ENCODE measurements at regions not wholly inside any gene's neighbourhood (a gene's known extent, or its start where the extent isn't known, plus 50 kb on each side); places are given as distances from the start of the nearest gene placed in this dataset.

DNA sequence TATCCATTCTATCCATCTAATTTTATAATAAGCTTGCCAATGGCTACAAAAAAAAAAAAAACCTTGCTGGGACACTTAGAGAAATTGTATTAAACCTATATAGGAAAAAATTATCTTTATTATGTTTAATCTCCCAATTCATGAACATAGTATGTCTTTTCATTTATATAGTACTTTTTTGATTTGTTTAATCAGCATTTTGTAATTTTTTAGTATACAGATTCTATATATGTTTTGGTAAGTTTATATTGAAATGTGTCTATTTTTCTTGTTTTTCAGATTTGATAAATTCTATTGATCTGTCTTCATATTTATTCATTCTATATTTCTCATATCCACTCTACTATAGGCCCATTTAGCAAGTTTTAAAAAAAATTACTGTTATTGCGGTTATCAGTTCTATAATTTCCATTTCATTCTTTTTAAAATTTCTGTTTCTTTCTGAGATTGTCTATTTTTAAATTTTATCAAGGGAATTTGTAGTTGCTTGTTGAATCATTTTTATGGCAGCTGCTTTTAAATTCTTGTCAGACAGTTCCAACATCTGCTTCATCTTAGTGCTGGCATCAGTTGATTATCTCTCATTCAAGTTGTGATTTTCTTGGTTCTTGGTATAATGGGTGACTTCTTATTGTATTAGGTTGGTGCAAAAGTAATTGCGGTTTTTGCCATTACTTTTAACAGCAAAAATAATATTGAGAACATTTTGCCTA, 170.1 kb upstream of the S1PR3 start:
- DNase-seq (ENCODE audit: low read depth, low spot score) (no peak), ATAC-seq (no peak)
- H3K9me3 ChIP-seq (ENCODE audit: control insufficient read depth, insufficient read depth, low read depth, low read length) = no peaks in the 10 kb centered on the region
- ChIA-PET POLR2A (no interaction called here), CTCF (no interaction called here)
- TF ChIP-seq, protein P1, sequence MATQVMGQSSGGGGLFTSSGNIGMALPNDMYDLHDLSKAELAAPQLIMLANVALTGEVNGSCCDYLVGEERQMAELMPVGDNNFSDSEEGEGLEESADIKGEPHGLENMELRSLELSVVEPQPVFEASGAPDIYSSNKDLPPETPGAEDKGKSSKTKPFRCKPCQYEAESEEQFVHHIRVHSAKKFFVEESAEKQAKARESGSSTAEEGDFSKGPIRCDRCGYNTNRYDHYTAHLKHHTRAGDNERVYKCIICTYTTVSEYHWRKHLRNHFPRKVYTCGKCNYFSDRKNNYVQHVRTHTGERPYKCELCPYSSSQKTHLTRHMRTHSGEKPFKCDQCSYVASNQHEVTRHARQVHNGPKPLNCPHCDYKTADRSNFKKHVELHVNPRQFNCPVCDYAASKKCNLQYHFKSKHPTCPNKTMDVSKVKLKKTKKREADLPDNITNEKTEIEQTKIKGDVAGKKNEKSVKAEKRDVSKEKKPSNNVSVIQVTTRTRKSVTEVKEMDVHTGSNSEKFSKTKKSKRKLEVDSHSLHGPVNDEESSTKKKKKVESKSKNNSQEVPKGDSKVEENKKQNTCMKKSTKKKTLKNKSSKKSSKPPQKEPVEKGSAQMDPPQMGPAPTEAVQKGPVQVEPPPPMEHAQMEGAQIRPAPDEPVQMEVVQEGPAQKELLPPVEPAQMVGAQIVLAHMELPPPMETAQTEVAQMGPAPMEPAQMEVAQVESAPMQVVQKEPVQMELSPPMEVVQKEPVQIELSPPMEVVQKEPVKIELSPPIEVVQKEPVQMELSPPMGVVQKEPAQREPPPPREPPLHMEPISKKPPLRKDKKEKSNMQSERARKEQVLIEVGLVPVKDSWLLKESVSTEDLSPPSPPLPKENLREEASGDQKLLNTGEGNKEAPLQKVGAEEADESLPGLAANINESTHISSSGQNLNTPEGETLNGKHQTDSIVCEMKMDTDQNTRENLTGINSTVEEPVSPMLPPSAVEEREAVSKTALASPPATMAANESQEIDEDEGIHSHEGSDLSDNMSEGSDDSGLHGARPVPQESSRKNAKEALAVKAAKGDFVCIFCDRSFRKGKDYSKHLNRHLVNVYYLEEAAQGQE (IDR thresholded peaks at IDR 0.05; ENCODE audit: insufficient read depth in 1 of 2, low read depth in 2 of 2, low read length in 1 of 2) = no peak
- TF ChIP-seq POLR2AphosphoS5 (IDR thresholded peaks at IDR 0.05; ENCODE audit: low read depth, low read length) = no peak
- TF ChIP-seq, protein P2, sequence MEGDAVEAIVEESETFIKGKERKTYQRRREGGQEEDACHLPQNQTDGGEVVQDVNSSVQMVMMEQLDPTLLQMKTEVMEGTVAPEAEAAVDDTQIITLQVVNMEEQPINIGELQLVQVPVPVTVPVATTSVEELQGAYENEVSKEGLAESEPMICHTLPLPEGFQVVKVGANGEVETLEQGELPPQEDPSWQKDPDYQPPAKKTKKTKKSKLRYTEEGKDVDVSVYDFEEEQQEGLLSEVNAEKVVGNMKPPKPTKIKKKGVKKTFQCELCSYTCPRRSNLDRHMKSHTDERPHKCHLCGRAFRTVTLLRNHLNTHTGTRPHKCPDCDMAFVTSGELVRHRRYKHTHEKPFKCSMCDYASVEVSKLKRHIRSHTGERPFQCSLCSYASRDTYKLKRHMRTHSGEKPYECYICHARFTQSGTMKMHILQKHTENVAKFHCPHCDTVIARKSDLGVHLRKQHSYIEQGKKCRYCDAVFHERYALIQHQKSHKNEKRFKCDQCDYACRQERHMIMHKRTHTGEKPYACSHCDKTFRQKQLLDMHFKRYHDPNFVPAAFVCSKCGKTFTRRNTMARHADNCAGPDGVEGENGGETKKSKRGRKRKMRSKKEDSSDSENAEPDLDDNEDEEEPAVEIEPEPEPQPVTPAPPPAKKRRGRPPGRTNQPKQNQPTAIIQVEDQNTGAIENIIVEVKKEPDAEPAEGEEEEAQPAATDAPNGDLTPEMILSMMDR (IDR thresholded peaks at IDR 0.05) = no peak
- TF ChIP-seq TCF7L2 (IDR thresholded peaks at IDR 0.05; ENCODE audit: low read depth, low read length) = no peak
- TF ChIP-seq SIN3A (IDR thresholded peaks at IDR 0.05; ENCODE audit: borderline replicate concordance, insufficient read depth, low read depth, low read length) = no peak
- no TSS peak for BruUV-seq (replicated peaks)
- no peaks in the 10 kb centered on the region for H3K36me3 ChIP-seq (ENCODE audit: control insufficient read depth, insufficient read depth, low read length)
- H3K4me3 ChIP-seq (ENCODE audit: low read depth in 2 of 2, low read length in 2 of 2) = no peak overlapping the region
- no peaks in the 10 kb centered on the region for H3K27me3 ChIP-seq (ENCODE audit: control insufficient read depth, insufficient read depth, low read length)
- intact Hi-C loops (cut with micrococcal nuclease; ENCODE audit: unreplicated experiment) (no loop called here), in situ Hi-C loops (cut with HindIII; ENCODE audit: low pct_unique_long_range_greater_than_20kb, low sequenced_read_pairs) (no loop called here)
- H3K4me1 ChIP-seq (ENCODE audit: control insufficient read depth, insufficient read depth, low read length) = no peaks in the 10 kb centered on the region
- H3K27ac ChIP-seq (ENCODE audit: low read length) = no peak overlapping the region

DNA sequence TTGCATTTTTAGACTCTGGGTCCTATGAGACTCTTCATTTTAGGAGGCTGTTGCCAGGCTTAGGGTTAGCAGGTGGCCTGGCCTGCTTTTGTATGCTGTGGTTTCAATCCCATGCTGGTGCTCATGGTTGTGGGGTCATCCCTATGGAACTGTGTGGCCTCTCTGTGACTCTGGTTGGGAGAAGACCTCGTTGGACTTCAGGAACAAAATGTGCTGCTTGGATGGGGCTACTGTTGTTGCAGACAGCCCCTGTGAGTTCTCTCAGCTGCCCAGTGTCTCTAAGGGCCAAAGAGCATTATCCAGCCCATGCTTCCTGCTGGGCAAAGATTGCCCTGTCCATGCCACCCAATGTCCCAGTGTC, 169.5 kb upstream of the S1PR3 start:
- H3K27ac ChIP-seq (ENCODE audit: low read length) = no peak overlapping the region
- ChIA-PET CTCF (no interaction called here), POLR2A (no interaction called here)
- no peak overlapping the region for H3K4me3 ChIP-seq (ENCODE audit: low read depth in 2 of 2, low read length in 2 of 2)
- DNase-seq (ENCODE audit: low read depth, low spot score) (no peak), ATAC-seq (no peak)
- H3K9me3 ChIP-seq (ENCODE audit: control insufficient read depth, insufficient read depth, low read depth, low read length) = no peaks in the 10 kb centered on the region
- no peak for TF ChIP-seq POLR2AphosphoS5 (IDR thresholded peaks at IDR 0.05; ENCODE audit: low read depth, low read length)
- TF ChIP-seq, protein P2 (IDR thresholded peaks at IDR 0.05) = no peak
- no TSS peak for BruUV-seq (replicated peaks)
- H3K4me1 ChIP-seq (ENCODE audit: control insufficient read depth, insufficient read depth, low read length) = no peaks in the 10 kb centered on the region
- H3K27me3 ChIP-seq (ENCODE audit: control insufficient read depth, insufficient read depth, low read length) = no peaks in the 10 kb centered on the region
- in situ Hi-C loops (cut with HindIII; ENCODE audit: low pct_unique_long_range_greater_than_20kb, low sequenced_read_pairs) = no loop called here
- intact Hi-C loops (cut with micrococcal nuclease; ENCODE audit: unreplicated experiment) = no loop called here
- no peaks in the 10 kb centered on the region for H3K36me3 ChIP-seq (ENCODE audit: control insufficient read depth, insufficient read depth, low read length)
